Activated naive CD4-positive, alpha-beta T cell treated with anti-CD3 and anti-CD28 coated beads for 36 hours (primary cell): ENCODE measurements at regions not wholly inside any gene's neighbourhood (a gene's known extent, or its start where the extent isn't known, plus 50 kb on each side); places are given as distances from the start of the nearest gene placed in this dataset.
"Not testable (repeated sequence)": the region's sequence is repeated elsewhere in the genome, so short reads cannot be mapped to it uniquely, and the experiment has no call there.

Source experiments
- CTCF ChIA-PET: fragments of 350-600 bp; sonication (Branson Sonifier 250); formaldehyde crosslinking; loops from one replicate; lab custom pipeline; 2021; ENCODE audit warnings: antibody characterized with exemption; lab: Charles Lee
- DNase-seq: peaks from one replicate; pipeline ENCODE4 v3.0.0-alpha.2; 2020
- H3K27ac Mint-ChIP-seq: one replicate; pipeline ENCODE4 v1.8.0; 2021; ENCODE audit warnings: mild to moderate bottlenecking, mixed read lengths
- H3K27me3 Mint-ChIP-seq: one replicate; pipeline ENCODE4 v1.8.0; 2021; ENCODE audit warnings: low read depth, mixed read lengths
- H3K36me3 Mint-ChIP-seq: one replicate; pipeline ENCODE4 v1.8.0; 2021; ENCODE audit warnings: low read depth, mixed read lengths
- H3K4me1 Mint-ChIP-seq: one replicate; pipeline ENCODE4 v1.8.0; 2021; ENCODE audit warnings: low read depth, mixed read lengths
- H3K4me3 Mint-ChIP-seq: one replicate; pipeline ENCODE4 v1.8.0; 2021; ENCODE audit warnings: mild to moderate bottlenecking, moderate library complexity, mixed read lengths
- H3K9me3 Mint-ChIP-seq: one replicate; pipeline ENCODE4 v1.8.0; 2021; ENCODE audit warnings: mixed read lengths
- intact Hi-C: fragments of 100-400 bp; cut with micrococcal nuclease; formaldehyde crosslinking; loops from one replicate; pipeline ENCODE4 v1.15.1; 2023

DNA sequence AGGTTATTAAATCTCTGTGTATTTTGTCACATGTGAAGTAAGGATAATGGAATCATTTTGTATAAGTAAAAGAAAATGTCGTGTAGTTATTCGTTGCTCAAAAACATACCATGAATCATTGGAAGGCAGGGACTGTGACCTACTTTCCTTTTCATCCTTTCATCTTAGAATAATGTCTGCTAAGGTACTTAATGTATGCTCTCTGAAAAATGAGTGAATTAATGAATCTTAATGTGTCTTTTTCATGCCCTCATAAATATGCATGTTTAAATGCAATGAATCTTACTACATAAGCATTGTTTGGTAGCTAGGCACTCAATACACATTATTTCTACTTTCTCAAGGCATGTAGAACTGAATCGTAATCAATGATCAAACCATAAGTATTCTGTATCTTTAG lies 343.9 kb downstream of the MAGEB5 start:
- Mint-ChIP-seq H3K4me3 (no peak overlapping the region), H3K27me3 (no peaks in the 10 kb centered on the region), H3K27ac (no peak overlapping the region), H3K9me3 (peaks cover 3% of the 10 kb centered on the region), H3K4me1 (no peaks in the 10 kb centered on the region), H3K36me3 (no peaks in the 10 kb centered on the region)
- DNase-seq, result no peak
- CTCF ChIA-PET, result no interaction called here
- intact Hi-C loops, result no loop called here

DNA sequence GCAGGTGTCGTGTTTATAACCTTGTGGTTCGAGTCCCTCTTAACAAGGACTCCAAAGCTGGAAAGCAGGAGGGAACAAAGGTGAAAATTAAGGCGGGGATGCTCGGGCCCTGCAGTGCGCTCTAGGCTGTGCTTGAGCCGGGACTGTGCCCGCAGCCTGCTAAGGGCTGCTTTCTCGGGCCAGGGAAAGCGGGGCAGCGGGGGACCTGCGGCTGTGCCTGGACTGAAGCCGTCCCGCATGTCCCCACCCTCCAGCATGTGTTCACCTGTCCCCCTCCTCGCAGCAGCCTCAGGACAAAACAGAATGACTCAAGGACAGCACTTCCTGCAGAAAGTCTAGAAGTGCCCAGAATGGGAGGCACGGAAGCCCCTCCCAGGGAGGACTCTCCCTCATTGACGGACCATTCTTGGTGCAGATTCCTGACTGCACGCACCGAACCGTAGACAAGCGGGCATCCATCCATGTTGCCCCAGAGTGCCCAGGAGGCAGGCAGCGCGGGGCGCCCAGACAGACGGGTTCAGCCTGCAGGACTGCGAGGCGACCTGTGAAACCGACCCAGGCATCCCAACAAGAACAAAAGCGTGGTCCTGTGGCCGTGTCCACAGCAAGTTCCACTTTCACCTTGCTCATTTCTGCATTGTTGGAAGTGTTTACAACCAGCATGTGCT lies 342.9 kb downstream of the MAGEB5 start:
- Mint-ChIP-seq H3K27ac (no peak overlapping the region), H3K9me3 (peaks cover 3% of the 10 kb centered on the region), H3K27me3 (no peaks in the 10 kb centered on the region), H3K36me3 (no peaks in the 10 kb centered on the region), H3K4me1 (no peaks in the 10 kb centered on the region), H3K4me3 (no peak overlapping the region)
- CTCF ChIA-PET, result no interaction called here
- no peak for DNase-seq
- intact Hi-C loops, result no loop called here

DNA sequence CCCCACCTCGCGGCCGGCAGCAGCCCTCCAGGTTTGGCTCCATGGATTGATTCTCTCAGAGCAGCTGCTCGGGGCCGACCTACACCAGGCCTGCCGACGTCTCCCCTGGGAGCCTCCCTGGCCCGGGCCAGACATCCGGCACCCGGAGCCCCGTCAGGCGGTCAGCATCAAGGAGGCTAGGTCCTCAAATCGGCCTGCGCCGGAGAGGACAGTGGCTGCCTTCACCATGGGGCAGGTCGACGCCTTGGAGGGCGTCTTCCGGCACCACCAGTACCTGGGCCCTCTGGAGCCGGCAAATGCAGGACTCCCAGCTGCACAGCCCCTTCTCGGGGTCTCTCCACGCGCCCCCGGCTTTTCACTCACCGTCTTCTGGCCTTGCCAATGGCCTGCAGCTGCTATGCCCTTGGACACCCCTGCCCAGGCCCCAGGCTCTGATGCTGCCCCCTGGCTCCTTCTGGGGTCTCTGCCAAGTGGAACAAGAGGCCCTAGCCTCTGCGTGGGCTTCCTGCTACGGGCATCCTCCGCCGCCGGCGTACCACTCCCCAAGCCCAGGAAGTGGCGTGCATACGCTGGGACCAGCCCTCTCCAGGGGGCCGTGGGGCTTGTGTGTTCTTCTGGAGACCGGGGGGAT lies 341.8 kb downstream of the MAGEB5 start:
- CTCF ChIA-PET, result no interaction called here
- Mint-ChIP-seq H3K9me3 (peaks cover 3% of the 10 kb centered on the region), H3K27ac (no peak overlapping the region), H3K27me3 (no peaks in the 10 kb centered on the region), H3K4me3 (no peak overlapping the region), H3K4me1 (no peaks in the 10 kb centered on the region), H3K36me3 (no peaks in the 10 kb centered on the region)
- DNase-seq, result no peak
- intact Hi-C loops, result no loop called here

DNA sequence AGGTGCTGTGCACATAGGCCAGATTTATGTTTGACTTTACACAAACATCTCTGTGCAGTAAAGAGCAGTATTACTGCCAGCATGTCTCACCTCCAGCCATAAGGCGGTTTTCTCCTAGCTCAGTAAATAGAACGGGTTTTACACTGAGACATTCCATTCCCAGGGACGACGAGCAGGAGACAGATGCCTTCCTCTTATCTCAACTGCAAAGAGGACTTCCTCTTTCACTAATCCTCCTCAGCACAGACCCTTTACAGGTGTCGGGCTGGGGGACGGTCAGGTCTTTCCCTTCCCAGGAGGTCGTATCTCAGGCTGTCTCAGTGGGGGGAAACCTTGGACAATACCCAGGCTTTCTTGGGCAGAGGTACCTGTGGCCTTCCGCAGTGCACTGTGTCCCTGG lies 309.8 kb downstream of the MAGEB5 start:
- H3K9me3 Mint-ChIP-seq, DNase-seq, intact Hi-C loops, H3K27ac Mint-ChIP-seq, H3K4me3 Mint-ChIP-seq, H3K27me3 Mint-ChIP-seq, H3K36me3 Mint-ChIP-seq, H3K4me1 Mint-ChIP-seq, CTCF ChIA-PET: not testable (repeated sequence)

DNA sequence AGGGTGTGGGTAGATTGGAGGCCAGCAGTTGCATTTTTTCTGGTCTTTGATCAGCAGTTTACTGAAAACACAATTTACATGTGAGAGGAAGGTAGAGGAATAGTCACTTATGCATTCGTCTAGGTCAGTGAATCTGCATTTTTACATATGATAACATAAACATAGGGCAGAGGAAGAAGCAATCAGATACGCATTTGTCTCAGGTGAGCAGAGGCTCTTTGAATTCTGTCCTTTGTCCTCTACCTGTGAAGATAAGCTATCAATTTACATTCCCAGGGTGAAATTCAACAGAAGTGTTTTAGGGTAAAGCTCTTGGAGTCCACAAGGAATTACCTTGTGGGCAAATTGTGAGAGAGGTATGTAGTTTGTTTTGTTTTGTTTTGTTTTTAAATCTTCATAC lies 306.5 kb downstream of the MAGEB5 start:
- peaks cover 5% of the 10 kb centered on the region for H3K9me3 Mint-ChIP-seq
- intact Hi-C loops, result no loop called here

DNA sequence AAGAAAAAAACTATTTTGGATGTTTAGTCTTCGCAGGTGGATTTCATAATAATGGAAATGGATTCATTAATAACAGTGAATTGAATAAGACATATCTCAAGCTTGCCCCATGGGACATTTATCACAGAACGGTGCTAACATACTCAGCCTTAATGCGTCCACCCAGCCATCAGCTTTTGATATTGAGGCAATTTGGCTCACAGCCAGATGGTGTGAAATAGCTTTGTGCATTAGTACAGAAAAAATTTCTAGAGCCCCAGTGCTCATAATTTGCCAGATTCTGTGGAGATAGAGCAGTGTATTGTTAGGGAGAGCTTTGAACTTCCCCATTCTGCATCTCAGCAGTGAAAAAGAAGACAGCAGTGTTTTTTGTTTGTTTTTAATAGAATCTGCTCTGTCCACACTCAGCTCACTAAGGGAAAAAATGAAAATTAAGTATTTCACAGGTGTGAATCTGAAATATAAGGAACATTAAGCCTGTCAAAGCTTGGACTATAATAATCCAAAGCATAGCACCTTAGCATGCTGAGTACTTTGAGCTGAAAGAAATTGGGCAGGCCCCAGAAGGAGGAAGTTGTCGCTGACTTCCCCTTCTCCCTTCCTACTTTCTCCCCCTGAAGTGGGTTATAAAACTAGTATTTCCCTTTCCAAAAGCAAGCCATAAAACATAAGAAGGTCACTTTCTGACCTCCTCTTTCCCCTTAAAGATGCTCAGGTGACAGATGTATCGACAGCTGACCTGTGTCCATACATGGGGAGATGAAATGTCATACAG lies 295.8 kb downstream of the MAGEB5 start:
- no peak for DNase-seq
- H3K4me3 Mint-ChIP-seq, result no peak overlapping the region
- no peaks in the 10 kb centered on the region for H3K36me3 Mint-ChIP-seq
- H3K4me1 Mint-ChIP-seq, result no peaks in the 10 kb centered on the region
- CTCF ChIA-PET, result no interaction called here
- no peak overlapping the region for H3K27ac Mint-ChIP-seq
- intact Hi-C loops, result no loop called here
- H3K27me3 Mint-ChIP-seq, result no peaks in the 10 kb centered on the region
- no peaks in the 10 kb centered on the region for H3K9me3 Mint-ChIP-seq

More for the DNA sequence above, 306.5 kb downstream of the MAGEB5 start:
- CTCF ChIA-PET, result interaction anchor here (0.6 kb wide), 1 partner anchor 146 kb away, joined by 4 read pairs; no protein-coding TSS in a partner anchor
- H3K27ac Mint-ChIP-seq, result no peak overlapping the region
- H3K4me1 Mint-ChIP-seq, result no peaks in the 10 kb centered on the region
- no peak overlapping the region for H3K4me3 Mint-ChIP-seq
- no peak for DNase-seq
- no peaks in the 10 kb centered on the region for H3K36me3 Mint-ChIP-seq
- H3K27me3 Mint-ChIP-seq, result no peaks in the 10 kb centered on the region

DNA sequence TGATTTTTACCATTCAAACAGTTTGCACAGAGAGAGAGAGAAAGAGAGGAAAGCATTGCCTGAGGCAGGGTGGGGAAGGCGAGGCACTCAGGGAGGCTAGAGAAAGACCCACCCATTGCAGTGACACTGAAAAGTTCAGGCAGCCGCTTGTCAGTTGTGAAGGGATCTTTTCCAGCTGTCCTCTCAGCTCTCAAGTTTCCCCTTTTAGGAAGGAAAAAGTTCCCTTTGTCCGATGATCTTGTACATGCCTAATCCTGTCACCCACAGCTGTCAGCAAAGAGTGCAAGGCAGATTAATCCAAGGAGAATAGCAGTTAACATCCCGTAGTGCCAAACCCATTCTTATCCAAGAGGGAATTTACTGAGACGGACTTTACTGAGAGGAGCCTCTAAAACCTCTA lies 255.0 kb downstream of the MAGEB5 start:
- Mint-ChIP-seq H3K4me1 (no peaks in the 10 kb centered on the region), H3K9me3 (peaks cover 2% of the 10 kb centered on the region), H3K4me3 (no peak overlapping the region), H3K36me3 (no peaks in the 10 kb centered on the region), H3K27ac (no peak overlapping the region), H3K27me3 (no peaks in the 10 kb centered on the region)
- CTCF ChIA-PET, result no interaction called here
- no peak for DNase-seq
- intact Hi-C loops, result no loop called here

DNA sequence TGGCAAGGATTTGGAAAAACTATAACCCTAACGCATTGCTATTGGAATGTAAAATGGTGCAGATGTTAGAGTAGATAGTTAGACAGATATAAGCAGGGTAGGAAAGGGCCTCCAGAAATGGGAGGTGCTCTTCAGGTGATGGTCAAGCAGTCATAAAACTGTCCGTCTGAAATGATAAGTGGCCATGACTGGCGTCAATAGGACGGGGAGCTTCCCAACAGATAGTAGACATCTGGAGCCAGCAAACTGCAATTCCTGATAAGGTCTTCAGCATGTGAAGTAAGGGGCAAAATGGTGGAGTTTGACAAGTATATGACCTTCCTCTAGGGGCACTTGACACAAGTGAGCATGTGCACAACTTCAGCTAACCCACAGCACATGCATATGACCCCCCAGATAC lies 250.4 kb downstream of the MAGEB5 start:
- Mint-ChIP-seq H3K9me3 (peaks cover 2% of the 10 kb centered on the region), H3K36me3 (no peaks in the 10 kb centered on the region)
- intact Hi-C loops, result no loop called here

DNA sequence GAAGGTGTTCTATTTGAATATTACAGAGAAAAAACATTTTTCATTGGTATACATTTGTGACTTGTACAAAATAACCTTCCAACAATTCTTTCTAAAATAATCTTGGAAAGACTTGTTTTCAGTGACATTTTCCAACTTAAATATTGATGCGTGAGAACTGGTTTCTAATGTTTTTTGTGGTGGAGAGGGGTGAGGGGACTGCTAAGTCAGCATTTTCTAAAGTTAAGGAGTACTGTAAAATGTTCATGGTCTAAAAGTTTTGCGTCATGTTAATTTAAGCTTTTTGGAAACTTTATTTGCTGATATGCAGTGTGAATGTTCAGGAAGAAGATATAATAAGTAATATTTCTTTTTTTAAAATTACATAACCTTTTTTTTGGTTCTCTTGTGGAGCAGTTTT lies 229.3 kb downstream of the MAGEB5 start:
- Mint-ChIP-seq H3K9me3 (peaks cover 2% of the 10 kb centered on the region), H3K27ac (no peak overlapping the region), H3K36me3 (no peaks in the 10 kb centered on the region), H3K27me3 (no peaks in the 10 kb centered on the region), H3K4me3 (no peak overlapping the region), H3K4me1 (no peaks in the 10 kb centered on the region)
- no peak for DNase-seq
- CTCF ChIA-PET, result interaction anchor here (0.6 kb wide), 1 partner anchor 893 kb away, joined by 7 read pairs; no protein-coding TSS in a partner anchor
- intact Hi-C loops, result no loop called here

More for the DNA sequence above, 250.4 kb downstream of the MAGEB5 start:
- Mint-ChIP-seq H3K27me3 (no peaks in the 10 kb centered on the region), H3K4me3 (no peak overlapping the region), H3K27ac (no peak overlapping the region), H3K4me1 (no peaks in the 10 kb centered on the region)
- no peak for DNase-seq
- CTCF ChIA-PET, result no interaction called here

DNA sequence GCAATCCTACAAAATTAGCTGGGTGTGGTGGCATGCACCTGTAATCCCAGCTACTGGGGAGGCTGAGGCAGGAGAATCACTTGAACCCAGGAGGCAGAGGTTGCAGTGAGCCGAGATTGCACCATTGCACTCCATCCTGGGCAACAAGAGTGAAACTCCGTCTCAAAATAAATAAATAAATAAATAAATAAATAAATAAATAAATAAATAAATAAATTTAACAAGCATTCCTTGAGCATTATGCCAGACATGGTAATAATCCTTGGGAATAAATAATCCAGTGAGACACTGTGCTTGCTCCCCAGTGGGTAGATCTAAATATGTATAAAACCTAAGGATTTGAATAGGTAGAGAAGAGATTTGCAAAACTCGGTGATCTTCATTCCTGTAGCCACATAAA lies 228.4 kb downstream of the MAGEB5 start:
- H3K36me3 Mint-ChIP-seq, intact Hi-C loops, DNase-seq, H3K27me3 Mint-ChIP-seq, H3K4me1 Mint-ChIP-seq, H3K27ac Mint-ChIP-seq, H3K4me3 Mint-ChIP-seq, H3K9me3 Mint-ChIP-seq: not testable (repeated sequence)
- CTCF ChIA-PET, result interaction anchor here (0.6 kb wide), 1 partner anchor 894 kb away, joined by 7 read pairs; no protein-coding TSS in a partner anchor

DNA sequence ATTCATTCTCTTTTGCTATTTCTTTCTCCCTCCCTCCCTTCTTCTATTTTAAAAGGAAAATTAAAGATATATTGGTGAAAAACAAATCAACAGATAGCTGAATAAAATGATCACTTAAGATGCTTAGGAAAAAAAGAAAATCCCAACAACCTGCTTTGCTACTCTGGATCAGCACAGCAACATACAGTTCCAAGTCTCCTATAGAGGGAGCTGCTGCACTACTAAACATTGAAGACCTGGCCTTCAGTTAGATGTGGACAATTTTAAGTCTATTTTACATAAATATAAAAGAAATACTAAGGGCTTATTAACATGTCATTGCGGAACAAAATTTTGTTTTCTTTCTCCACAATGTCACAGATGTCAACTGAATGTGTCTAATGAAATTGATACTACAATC lies 226.4 kb downstream of the MAGEB5 start:
- intact Hi-C loops, result no loop called here
- Mint-ChIP-seq H3K27me3 (no peaks in the 10 kb centered on the region), H3K36me3 (no peaks in the 10 kb centered on the region), H3K4me3 (no peak overlapping the region), H3K4me1 (no peaks in the 10 kb centered on the region), H3K9me3 (no peaks in the 10 kb centered on the region), H3K27ac (no peak overlapping the region)
- CTCF ChIA-PET, result interaction anchor here (0.7 kb wide), 1 partner anchor 206 kb away, joined by 4 read pairs; no protein-coding TSS in a partner anchor
- no peak for DNase-seq

DNA sequence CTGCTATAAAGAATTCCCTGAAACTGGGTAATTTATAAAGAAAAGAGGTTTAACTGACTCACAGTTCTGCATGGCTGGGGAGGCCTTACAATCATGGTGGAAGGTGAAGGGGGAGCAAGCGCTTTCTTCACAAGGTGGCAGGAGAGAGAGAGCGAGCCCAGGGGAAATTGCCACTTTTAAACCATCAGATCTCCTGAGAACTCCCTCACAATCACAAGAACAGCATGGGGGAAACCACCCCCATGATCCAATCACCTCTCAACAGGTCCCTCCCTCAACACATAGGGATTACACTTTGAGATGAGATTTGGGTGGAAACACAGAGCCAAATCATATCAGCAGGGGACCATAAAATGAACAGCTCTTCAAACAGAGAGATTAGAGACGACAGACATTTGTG lies 198.6 kb downstream of the MAGEB5 start:
- intact Hi-C loops, result no loop called here
- Mint-ChIP-seq H3K36me3 (no peaks in the 10 kb centered on the region), H3K27me3 (no peaks in the 10 kb centered on the region), H3K4me1 (no peaks in the 10 kb centered on the region), H3K27ac (no peak overlapping the region), H3K4me3 (no peak overlapping the region), H3K9me3 (no peaks in the 10 kb centered on the region)
- DNase-seq, result no peak
- CTCF ChIA-PET, result no interaction called here
